Midbrain (tissue), 1 donor: ENCODE measurements at regions not wholly inside any gene's neighbourhood (a gene's known extent, or its start where the extent isn't known, plus 50 kb on each side); places are given as distances from the start of the nearest gene placed in this dataset.

Source experiments
- DNase-seq: peaks from one replicate; lab custom pipeline; 2025; lab: John Stamatoyannopoulos, UW

DNA sequence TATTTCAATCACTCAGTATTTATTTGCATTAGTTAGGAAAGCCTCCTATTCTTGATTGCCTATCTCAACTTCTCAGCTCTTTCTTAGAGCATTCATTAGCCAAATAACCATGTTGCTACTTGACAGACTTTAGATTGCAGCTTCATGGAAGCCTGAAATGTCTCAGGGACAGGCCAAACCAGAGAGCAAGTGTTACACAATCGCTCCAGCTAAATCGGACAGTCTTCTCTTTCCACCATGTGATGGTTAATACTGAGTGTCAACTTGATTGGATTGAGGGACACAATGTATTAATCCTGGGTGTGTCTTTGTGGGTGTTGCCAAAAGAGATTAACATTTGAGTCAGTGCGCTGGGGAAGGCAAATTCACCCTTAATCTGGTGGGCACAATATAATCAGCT lies 106.5 kb upstream of the DRD2 start:
- no peak for DNase-seq

DNA sequence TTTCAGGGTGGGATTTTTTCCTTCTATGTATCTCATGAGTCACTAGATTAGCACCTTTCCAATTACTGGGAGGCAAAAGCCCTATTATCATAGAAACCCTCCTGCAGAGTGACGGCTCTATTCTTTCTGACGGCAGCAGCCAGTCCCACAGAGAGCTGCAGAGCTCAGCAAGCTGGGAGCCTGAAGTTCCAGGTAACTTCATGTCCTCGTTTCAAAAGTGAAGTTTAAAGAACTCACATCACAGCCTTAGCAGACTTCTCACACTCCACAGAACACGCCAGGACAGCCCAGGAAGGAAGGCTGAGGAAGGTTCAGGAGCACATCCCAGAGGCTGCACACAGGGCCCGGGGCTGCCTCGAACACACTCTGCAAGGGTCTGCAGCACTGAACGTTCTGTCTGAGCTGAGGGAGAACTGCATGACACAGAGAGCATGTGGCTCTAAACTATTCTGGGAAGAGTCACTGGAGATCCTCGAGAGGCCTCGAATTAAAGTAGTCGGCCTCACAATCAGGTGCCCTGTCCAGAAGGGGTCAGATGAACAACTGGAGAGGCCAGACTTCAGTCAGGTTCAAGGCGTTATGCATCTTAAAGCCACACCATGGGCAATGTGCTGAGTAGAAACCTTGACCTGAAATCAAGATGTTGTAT lies 104.2 kb upstream of the DRD2 start:
- DNase-seq, result no peak

DNA sequence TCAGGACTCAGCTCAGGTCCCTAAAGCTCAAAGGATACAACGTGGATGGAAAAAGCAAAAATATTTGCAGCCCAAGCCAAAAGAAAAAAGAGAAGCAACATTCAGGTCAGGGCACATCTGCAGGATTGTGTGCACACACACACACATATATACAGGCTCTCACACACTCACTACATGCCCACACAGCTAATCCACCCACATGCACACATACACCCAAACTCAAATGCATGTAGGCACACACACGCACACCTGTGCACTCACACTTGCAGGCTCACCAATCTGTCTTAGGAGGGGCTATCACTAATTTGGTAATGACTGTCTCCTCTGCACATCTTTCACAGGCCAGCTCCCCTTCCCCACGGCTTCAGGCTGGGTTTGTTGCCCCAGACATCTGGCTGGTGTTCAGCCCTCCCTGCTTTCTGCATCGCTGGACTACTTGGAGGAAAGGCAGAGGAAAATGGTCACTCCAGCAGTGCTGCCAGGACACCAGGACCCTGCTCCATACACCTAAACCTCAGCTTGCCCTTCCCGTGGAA lies 103.6 kb upstream of the DRD2 start:
- DNase-seq, result no peak

DNA sequence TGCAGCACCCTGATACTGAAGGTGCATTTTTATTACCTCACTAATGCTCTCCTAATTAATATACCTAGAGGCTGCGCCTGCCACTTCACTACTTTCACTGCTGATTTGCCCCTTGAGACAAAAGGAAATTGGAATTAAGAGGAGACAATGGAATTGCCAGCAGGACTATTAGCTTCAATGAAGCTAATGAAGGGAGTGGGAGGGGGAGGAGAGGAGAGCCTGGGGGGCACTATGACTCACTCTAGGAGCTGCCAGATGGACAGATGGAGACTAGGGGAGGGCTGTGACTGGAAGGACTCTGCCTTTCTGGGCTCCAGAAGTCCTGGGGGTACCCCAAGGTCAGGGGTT lies 102.8 kb upstream of the DRD2 start:
- DNase-seq, result no peak

DNA sequence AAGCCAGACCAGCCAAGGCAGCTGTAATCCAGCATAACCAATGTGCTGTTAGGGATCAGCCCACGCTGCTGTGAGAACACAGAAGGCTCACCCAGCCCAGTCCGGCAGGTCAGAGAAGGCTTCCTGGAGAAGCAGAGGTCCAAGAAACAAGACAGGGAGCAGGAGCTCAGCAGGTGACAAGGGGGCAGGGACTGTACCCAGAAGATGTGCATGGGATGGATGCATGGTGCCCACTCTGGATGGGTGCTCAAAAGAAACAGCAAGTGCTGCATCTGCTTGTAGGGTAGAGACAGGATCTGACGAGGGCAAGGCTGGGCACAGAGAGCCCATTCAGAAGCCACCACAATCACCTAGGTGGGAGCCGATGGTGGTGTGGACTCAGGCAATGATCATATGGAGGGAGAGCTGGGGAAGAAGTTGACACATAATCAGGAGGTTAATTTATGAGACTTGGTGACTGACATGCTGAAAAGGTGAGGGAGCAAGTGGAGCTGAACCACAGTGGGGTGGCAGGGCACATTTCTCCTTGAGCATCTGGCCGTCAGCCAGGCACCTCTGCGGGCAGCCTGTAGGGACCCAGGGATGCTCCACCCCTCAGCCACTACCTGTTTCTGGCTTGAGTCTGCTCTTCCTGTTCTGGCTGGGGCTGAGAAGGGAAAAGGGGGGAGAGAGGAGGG lies 102.3 kb upstream of the DRD2 start:
- DNase-seq, result no peak

DNA sequence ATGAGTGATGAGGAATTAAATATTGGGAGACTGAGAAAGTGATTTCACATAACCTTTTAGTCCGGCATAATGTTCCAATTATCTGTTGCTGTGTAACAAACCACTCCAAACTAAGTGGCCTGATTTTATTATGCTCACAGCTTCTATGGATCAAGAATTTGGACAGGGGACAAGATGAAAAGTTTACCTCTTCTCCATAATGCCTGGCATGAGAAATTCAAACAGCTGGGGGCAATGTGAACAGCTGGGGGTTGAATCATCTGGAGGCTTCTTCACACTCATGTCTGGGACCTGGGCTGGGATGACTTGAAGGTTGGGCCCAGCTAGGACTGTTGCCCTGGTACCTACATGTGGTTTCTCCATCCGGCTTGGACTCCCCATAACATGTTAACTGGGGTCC lies 99.4 kb upstream of the DRD2 start:
- no peak for DNase-seq

DNA sequence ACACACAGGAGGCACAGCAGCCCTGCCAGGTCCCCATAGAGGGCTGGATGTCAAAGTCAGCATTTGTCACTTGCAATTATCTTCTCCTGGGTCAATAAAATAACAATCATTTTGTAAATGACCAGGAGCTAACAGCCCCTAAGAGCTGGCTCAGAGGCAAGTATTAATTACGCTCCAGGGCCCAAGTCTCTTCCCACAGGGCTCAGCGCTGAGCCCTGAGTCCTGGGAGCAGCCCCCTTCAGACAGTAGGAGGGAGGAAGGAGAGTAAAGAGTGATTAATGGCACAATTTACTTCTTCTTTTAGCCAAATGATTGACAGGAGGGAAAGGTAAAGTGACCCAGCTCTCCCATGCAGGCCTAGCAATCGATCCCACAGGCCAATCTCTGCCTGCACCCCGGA lies 99.0 kb upstream of the DRD2 start:
- DNase-seq, result no peak

DNA sequence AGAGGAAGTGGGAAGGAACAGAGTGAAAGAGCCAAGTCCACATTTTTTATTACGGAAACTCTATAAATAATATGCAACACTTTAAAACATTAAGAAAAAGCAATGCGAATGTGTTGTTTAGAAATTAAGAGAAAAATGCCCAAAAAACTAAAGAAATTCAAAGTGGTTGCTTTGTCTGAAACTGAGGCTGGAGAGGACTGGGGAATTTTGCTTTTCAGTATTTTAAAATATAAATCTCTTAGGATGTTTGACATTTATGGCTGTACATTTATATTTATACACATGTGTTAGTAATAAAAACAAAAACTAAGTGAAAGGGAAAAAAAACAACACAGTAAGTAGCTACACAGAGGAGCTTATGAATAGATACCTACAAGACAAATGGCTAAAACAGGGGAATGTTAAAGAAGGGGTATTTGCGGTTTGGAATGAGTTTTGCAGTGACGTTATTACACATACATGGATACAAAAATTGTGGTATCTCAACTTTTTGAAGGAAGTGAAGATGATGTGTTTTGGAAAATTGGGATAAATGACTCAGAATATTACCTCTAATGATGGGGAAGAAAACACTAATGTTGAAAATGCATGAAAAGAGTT lies 97.0 kb upstream of the DRD2 start:
- no peak for DNase-seq

DNA sequence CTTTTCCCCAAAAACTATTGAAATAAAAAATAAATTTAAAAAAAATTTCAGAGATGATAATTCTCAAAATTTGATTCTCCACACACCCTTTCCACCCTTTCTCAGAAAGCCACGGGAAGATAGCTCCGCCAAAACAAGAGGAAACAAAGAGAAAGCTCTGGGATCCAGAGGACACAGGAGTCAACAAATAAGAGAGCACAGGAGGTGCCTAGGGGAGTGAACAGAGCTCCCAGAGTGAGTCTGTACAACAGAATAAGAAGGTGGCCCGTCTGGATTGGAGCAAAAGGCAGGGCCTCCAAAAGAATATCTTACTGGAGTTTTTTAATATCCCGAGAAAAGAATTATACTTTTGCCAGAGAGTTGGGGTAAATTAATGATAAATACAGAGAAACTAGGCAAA lies 96.3 kb upstream of the DRD2 start:
- no peak for DNase-seq

DNA sequence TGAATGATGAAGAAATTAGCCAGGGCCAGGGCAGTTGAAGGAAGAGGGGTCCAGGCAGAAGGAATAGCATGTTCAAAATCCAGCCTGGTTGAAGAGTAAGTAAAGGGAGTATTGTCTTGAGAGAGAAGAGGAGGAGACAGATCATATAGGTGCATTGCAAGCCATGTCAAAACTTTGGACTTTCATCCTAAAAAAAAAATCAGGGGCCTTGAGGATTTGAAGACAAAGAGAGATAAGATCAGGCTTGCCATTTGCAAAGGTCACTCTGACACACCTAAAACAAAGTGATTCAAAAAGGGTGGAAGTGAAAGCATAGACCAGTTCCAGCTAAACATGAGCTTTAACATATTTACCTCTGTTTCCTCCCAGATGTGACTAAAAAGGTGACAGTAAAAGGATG lies 95.7 kb upstream of the DRD2 start:
- DNase-seq, result no peak

DNA sequence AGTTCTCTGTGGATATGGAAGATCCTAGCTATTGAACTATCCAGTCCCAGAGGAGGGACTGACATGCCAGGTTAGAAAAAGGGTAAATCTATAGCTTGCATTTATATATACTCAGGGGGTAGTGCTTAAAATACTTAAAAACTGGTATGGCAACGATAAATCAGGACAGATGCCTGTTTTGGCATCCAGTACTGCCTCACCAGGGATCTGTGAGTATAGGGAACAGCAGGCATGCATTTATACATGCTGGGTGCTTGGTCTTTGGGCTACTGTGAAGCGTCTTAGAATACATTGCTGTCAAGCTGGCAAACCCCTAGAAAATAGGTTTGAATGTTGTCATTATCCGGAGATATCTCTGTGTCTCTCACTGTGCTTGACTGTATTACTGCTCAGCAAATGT lies 94.2 kb upstream of the DRD2 start:
- no peak for DNase-seq

DNA sequence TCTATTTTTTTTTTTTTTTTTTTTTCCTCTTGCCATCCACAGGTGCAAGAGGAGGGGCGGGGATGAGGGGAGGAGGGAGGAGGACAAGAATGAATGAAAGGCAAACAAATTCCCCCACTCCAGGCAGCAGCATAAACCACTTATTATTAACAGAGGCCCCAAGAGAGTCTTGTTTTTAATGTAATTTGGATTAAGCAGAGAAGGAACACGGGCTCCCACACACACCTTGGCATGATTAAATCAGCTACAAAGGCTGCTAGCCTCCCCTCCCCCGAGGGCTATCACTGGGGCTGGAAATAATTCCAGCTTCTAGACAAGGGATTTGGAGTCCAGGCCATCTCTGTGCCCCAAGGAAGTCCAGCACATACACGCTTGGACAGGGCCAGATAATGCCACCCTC lies 93.4 kb upstream of the DRD2 start:
- DNase-seq, result no peak

DNA sequence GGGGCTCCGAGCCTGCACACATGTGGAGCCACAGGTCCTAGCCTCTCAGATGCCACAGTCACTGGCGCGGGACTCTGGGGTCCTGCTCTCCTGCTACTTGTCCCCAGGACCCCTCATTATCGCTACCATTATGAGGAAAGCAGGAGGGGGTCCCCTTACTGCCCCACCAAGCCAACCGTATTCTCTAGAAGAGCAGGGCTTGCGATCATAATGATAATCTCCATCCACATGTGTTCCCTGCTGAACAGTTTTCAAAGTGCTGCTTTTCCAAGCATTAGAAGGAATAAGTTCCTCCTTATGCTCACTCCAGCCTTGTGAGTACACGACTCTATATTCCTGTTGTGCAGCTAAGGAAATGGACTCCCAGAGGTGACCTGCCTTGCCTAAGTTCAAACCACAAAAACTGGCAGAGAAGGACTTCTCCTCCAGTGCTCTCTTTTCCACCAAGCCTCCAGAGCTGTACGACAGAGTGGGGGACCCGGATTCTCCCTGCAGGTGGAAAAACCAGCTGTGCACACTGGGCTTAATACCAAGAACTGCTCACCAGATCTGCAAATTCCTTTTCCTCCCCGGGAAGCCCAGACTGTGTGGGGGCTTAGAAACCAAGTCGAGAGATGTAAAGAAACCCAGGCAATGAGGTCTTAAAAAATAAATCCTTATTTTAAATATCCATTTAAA lies 92.8 kb upstream of the DRD2 start:
- DNase-seq, result no peak

DNA sequence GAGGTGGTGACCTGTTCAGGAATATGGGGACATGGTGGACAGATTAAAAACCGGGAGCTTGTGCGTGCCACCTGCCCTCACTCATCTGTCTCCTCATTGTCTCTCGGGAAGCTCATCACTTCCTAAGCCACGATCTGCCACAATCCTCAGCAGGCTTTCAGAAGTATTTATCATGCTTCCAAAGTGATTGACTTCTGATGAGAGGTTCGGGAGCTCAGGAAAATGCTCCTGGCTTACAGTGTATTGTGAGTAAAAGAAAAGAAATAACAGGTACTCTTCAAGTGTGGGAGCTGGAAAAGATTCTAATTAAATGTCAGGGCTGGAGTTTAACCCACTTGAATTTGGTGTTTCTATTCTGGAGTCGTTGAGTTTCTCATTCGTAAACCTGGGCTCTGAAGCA lies 91.9 kb upstream of the DRD2 start:
- DNase-seq, result no peak

DNA sequence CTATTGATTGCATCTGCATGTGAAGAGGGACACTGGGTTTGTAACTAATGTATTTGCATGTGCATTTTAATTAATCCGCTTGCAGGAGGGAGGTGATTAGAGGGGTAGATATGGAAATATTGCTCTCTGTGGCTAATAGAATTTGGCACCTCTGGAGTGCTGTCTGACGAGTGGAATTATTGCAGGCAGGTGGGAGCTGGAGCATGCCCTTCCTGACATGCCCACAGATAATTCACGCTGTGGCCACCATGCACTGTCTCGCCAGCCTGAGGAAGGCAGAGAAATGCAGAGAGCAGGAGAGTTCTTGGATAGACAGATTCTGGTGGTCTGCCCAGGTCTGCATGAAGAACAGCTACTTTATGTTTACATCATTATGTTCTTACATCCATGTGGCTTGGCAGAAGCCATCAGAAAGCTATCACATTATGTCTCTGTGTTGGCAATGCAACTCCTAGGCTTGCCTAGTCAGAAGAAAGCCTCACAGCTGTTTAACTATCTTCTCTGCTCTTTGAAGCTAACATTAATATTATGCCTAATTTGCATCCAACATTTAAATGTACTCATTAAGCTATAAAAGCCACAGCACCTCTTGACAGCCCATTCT lies 89.4 kb upstream of the DRD2 start:
- no peak for DNase-seq

DNA sequence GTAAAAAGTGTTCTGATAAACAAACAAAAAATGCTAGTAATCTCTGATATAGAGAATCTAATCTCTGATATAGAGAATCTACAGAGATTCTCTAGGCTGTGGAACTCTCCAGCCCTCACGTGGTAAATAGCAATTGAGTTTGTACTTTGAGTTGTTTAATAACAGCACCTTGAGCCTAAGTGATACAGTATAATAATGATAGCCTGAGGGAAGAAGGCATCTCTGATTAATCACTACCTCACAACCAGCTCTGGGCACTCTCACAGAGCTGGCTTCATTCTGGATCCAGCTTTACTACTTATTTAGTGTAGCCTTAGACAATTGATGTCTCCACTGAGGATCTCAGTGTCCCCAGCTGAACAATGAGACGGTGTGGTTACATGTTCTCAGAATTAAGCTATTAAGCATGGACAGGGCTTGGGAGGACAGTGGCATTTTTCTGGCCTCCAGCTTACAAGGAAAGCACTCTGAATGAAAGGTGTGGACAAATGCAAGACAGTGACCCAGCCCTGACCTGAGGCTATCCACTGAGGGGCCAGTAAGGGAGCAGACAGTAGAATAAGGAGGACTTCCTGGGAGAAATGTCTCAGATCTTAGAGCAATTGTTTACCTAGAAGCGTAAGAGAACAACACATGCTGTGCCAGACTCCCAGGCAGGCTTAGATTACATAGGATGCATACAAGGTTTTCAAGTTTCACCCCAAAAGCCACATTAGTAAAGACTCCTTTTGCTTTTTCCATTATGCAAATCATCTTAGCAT lies 88.7 kb upstream of the DRD2 start:
- DNase-seq, result no peak

DNA sequence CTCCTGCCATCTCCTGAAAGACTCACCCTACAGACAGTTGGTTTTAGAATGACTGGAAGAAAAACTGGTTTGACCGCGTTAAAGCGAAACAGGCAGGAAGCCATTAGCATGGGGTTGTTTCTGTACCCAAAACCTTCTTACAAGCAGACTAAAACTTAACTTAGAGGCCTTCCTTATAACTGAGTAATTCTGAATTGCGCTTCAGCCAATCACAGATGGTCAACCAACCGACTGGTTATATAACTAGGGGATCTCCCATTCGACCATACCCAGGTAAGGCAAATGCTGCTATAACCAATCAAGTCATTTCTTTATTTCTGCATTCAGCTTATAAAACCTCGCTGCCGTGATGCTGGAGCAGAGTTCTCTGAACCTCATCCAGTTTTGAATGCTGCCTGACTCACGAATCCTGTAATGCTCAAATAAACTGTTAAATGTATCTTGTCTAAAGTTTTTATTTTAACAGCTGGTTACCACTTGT lies 87.8 kb upstream of the DRD2 start:
- no peak for DNase-seq

DNA sequence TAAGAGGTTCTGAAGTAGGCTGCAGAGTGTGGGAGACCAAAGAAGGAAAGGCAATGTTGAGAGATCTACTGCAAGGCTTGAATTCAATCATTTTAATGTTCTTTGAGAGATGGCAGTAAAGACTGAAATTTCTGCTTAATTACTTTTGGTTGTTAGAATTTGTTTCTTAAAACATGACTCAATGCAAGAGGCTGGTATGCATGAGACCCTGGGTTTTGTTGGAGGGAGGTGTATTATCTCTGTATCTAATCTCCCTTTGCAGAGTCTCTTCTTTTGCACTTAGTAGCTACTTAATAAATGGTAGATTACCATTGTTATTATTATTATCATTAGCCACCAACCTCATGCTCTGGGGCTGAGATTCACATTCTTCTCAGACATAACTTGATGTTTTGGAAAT lies 87.4 kb upstream of the DRD2 start:
- DNase-seq, result no peak

DNA sequence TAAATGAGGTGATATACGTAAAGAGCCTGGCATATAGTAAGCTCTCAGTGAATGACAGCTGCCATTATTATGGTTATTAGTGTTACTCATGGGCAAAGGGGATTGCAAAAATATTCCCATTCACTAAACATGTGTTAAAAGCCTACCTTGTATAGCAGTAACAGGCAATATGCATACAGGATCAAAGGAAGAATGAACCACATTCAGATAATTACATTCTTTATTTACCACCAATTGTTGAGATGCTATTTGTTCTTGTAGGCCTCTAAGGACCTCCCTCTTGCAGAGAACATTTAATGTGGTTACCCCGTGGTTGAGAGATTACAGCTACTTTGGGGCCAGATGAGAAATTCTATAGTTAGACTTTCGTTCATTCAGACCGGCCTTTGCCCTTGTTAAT lies 82.7 kb upstream of the DRD2 start:
- DNase-seq, result no peak

DNA sequence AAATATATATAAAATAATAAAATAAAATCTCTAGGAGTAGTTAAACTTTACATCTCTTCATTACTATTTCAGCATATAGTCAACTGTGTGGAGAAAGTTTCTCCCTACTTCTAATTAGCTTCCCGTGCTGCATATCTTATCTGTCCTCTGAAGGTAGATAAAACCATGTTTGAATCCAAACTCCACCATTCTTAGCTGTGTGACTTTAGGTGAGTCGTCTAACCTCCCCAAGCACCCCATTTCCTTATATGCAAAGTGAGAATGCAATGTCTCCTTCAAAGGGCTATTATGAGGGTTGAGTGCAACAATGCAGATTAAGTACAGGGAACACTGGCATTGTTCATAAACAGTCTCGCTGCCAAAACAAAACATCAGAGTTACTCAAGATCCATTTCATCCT lies 80.8 kb upstream of the DRD2 start:
- DNase-seq, result no peak

DNA sequence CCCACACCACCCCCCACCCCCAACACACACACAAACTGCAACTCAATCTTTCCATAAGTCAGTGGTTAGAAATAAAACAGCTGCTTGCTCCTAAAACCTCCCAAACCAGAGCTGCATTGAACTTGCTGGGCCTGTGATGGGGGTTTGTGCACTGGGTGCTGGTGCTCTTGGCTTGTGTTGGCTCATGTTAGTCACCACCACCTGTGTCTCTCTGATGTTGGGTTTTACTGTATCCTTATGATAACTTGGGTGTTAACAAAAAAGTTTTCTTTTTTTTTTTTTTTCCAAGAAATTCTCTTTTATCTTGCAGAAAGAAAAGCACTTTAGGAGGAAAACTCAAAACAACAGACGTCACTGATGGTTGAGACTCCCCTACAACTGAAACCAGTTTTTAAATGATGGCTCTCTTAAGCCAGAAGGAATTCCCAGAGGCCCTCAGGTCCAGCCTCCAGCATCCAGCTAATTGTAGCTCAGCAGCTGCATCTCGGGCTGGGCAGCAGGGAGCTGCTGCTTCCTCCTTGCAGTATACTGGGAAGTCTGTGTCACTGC lies 79.9 kb upstream of the DRD2 start:
- no peak for DNase-seq
